ENCODE measurements at regions not wholly inside any gene's neighbourhood (a gene's known extent, or its start where the extent isn't known, plus 50 kb on each side); places are given as distances from the start of the nearest gene placed in this dataset.

- Histone ChIP-seq H2BK20ac (ENCODE audit: low read length) (no peak overlapping the region), H4K91ac (replicated peaks; ENCODE audit: insufficient read length, low read length) (no peak overlapping the region), H3K79me2 (ENCODE audit: control insufficient read depth in 1 of 2, insufficient read depth in 2 of 2, low read length in 2 of 2) (no peaks in the 10 kb centered on the region), H2AFZ (ENCODE audit: low read length) (no peak overlapping the region), H3K23ac (ENCODE audit: insufficient read length) (no peak overlapping the region), H3K23me2 (ENCODE audit: low read depth, low read length) (no peaks in the 10 kb centered on the region), H3K9ac (replicated peaks in 1 of 4; ENCODE audit: extremely low read depth in 1 of 4, low read depth in 3 of 4, low read length in 3 of 4) (no peak overlapping the region), H2AK5ac (ENCODE audit: low read depth, low read length) (no peak overlapping the region; the same call in 1 of the 2 replicates), H3K56ac (replicated peaks; ENCODE audit: insufficient read length, low read depth, low read length) (no peak overlapping the region), H4K8ac (ENCODE audit: extremely low read depth, insufficient read depth, low read length) (no peak overlapping the region), H3K27me3 (replicated peaks in 1 of 4; ENCODE audit: control insufficient read depth in 3 of 4, extremely low read depth in 1 of 4, insufficient read depth in 3 of 4, low read length in 3 of 4) (no peaks in the 10 kb centered on the region), H2BK5ac (ENCODE audit: low read depth, low read length) (no peak overlapping the region), H2BK120ac (replicated peaks; ENCODE audit: low read depth, low read length) (no peak overlapping the region), H3K4me2 (ENCODE audit: insufficient read depth in 1 of 2, low read depth in 2 of 2, low read length in 2 of 2) (no peak overlapping the region), H3K9me3 (ENCODE audit: insufficient read depth in 2 of 2, low read depth in 1 of 2, low read length in 1 of 2) (peaks cover 6 to 10% of the 10 kb centered on the region in 2 experiments; a peak in 2 of 4 replicates), H4K20me1 (replicated peaks in 1 of 2; ENCODE audit: control insufficient read depth in 1 of 2, insufficient read depth in 2 of 2, low read length in 2 of 2) (no peaks in the 10 kb centered on the region), H3K27ac (ENCODE audit: low read depth, low read length) (no peak overlapping the region), H3K4me1 (replicated peaks in 1 of 4; ENCODE audit: control insufficient read depth in 3 of 4, insufficient read depth in 4 of 4, low read length in 3 of 4) (peaks cover 5 to 27% (median 20%) of the 10 kb centered on the region in 4 experiments), H3K4me3 (ENCODE audit: extremely low read depth in 1 of 4, insufficient read depth in 2 of 4, low read depth in 3 of 4, low read length in 4 of 4) (no peak overlapping the region), H4K5ac (ENCODE audit: insufficient read length, low read depth, low read length) (no peak overlapping the region), H3K14ac (ENCODE audit: insufficient read length) (no peak overlapping the region), H2BK15ac (ENCODE audit: low read length) (no peak overlapping the region), H3K4ac (replicated peaks; ENCODE audit: insufficient read length, low read depth, low read length) (no peak overlapping the region), H3K79me1 (ENCODE audit: low read depth, low read length) (no peaks in the 10 kb centered on the region), H2BK12ac (ENCODE audit: low read depth, low read length) (no peak overlapping the region), H3K36me3 (ENCODE audit: control insufficient read depth in 2 of 4, insufficient read depth in 4 of 4, low read length in 3 of 4) (no peaks in the 10 kb centered on the region), H3K18ac (ENCODE audit: extremely low read depth, low read length) (no peak overlapping the region)
- ChIA-PET CTCF (ENCODE audit: partially characterized antibody) (no interaction called here), POLR2A (ENCODE audit: partially characterized antibody) (no interaction called here)
- no peak for FAIRE-seq
- DNase-seq (ENCODE audit: low read depth in 1 of 2, low spot score in 2 of 2) = no peak
- WGBS, 2 experiments (ENCODE audit: extremely low coverage in 1 of 2, insufficient coverage in 1 of 2, insufficient read length in 1 of 2, insufficient replicate concordance in 2 of 2, low coverage in 1 of 2, low lambda C conversion rate in 2 of 2, missing lambda C conversion rate in 1 of 2) = 93% methylated on average over 9 of the region's 9 CpGs; no CpG with 5 or more reads in 1 of the 2 experiments
- TF ChIP-seq HDAC6 (IDR thresholded peaks at IDR 0.05; ENCODE audit: low read depth, low read length) = no peak
- no peak for TF ChIP-seq SP2 (IDR thresholded peaks at IDR 0.05; ENCODE audit: low read length)
- no peak for TF ChIP-seq TAF7 (optimal IDR thresholded peaks at IDR 0.05; ENCODE audit: borderline replicate concordance, low read depth, low read length)
- TF ChIP-seq GTF2F1 (IDR thresholded peaks at IDR 0.05; ENCODE audit: borderline replicate concordance, low read depth, low read length) = no peak
- no peak for TF ChIP-seq FOSL1 (IDR thresholded peaks at IDR 0.05; ENCODE audit: insufficient read depth, low read depth, low read length)
- TF ChIP-seq SAP30 (IDR thresholded peaks at IDR 0.05; ENCODE audit: insufficient read depth, insufficient replicate concordance, low read length) = no peak
- no peak for TF ChIP-seq USF2 (IDR thresholded peaks at IDR 0.05; ENCODE audit: low read length)
- no peak for TF ChIP-seq SP1 (IDR thresholded peaks at IDR 0.05; ENCODE audit: low read depth, low read length)
- TF ChIP-seq KDM1A (IDR thresholded peaks at IDR 0.05; ENCODE audit: borderline replicate concordance, low read length) = no peak
- TF ChIP-seq JUN (IDR thresholded peaks at IDR 0.05; ENCODE audit: low read depth, low read length) = no peak
These were observed 230.4 kb upstream of the COPS8 start for GRCh38 chr2:236855176-236855865.

Measured in H1 (cell line).